HepG2 (cell line): ENCODE measurements at regions not wholly inside any gene's neighbourhood (a gene's known extent, or its start where the extent isn't known, plus 50 kb on each side); places are given as distances from the start of the nearest gene placed in this dataset.

ENCODE experiments used
- ATAC-seq: fragments of 200-7000 bp; cut with Tn5 transposase; 3 replicates; pipeline ENCODE4 v1.9.1; 2020; ENCODE audit warnings: mild to moderate bottlenecking, moderate library complexity
- BruUV-seq: library from RNA; stranded (reverse); fragments of 400-500 nt; replicated peaks from 2 replicates; lab custom pipeline; 2021; lab: Mats Ljungman, UMichigan
- CTCF ChIA-PET: fragments of 300-600 bp; formaldehyde crosslinking; extraction: SDS; loops from one replicate; lab custom pipeline; 2021; ENCODE audit warnings: low total read pairs, inconsistent platforms, low intra/inter-chr PET ratio; lab: Yijun Ruan, JAX
- POLR2A ChIA-PET: fragments of 350-600 bp; sonication (Branson Sonifier 250); formaldehyde crosslinking; loops from one replicate; lab custom pipeline; 2020; ENCODE audit warnings: antibody characterized with exemption, inconsistent platforms; lab: Yijun Ruan, JAX
- DNase-seq: peaks from one replicate; pipeline ENCODE4 v3.0.0-alpha.2; 2015; ENCODE audit warnings: low spot score
- FAIRE-seq: peaks from 3 replicates; lab custom pipeline; 2011; peaks lifted over from hg19 to GRCh38; lab: Jason Lieb, UNC
- H2AFZ ChIP-seq: one replicate; pipeline ENCODE4 v1.6.1; 2011; ENCODE audit warnings: low read length, inconsistent platforms
- H3K27ac ChIP-seq: fragments of 300-600 bp; 3 replicates; pipeline ENCODE4 v1.8.0; 2011; ENCODE audit warnings: mixed run types, mild to moderate bottlenecking, mixed read lengths, low read length, inconsistent platforms; ENCODE audit not compliant: insufficient read depth; ENCODE audit errors: extremely low read length
- H3K27me3 ChIP-seq, 2 experiments: fragments of 200-600 bp in 1 of 2; 2 replicates in 1 of 2; 3 replicates in 1 of 2; pipeline versions ENCODE4 v1.6.0 to v1.8.0; 2011; ENCODE audit warnings: low read length in 2 of 2, mild to moderate bottlenecking in 2 of 2, moderate library complexity in 2 of 2, inconsistent platforms in 1 of 2; ENCODE audit not compliant: insufficient read depth in 2 of 2, control insufficient read depth in 1 of 2
- H3K36me3 ChIP-seq, 2 experiments: fragments of 200-600 bp in 1 of 2; replicated peaks in 1 of 2; 2 replicates in 1 of 2; 3 replicates in 1 of 2; pipeline versions ENCODE4 v1.5.1 to v1.8.0; 2011; ENCODE audit warnings: low read length in 2 of 2, inconsistent platforms in 1 of 2; ENCODE audit not compliant: insufficient read depth in 2 of 2, control insufficient read depth in 1 of 2
- H3K4me1 ChIP-seq: 2 replicates; pipeline ENCODE4 v1.5.1; 2012; ENCODE audit warnings: low read length, inconsistent platforms; ENCODE audit not compliant: insufficient read depth
- H3K4me2 ChIP-seq: 2 replicates; pipeline ENCODE4 v1.6.0; 2011; ENCODE audit warnings: low read depth, low read length, inconsistent platforms
- H3K4me3 ChIP-seq, 3 experiments: fragments of 200-600 bp in 1 of 3; sonication (generic), shearing (Covaris generic) in 1 of 3; replicated peaks in 1 of 3; 2 replicates each; pipeline ENCODE4 v1.5.1; 2011 to 2016; ENCODE audit warnings: low read length in 3 of 3, inconsistent platforms in 2 of 3, low read depth in 2 of 3, mild to moderate bottlenecking in 2 of 3, control low read depth in 1 of 3, mixed read lengths in 1 of 3; ENCODE audit not compliant: insufficient read depth in 1 of 3
- H3K79me2 ChIP-seq: one replicate; pipeline ENCODE4 v1.6.1; 2011; ENCODE audit warnings: low read length, inconsistent platforms; ENCODE audit not compliant: insufficient read depth
- H3K9ac ChIP-seq: 2 replicates; pipeline ENCODE4 v1.6.0; 2011; ENCODE audit warnings: mild to moderate bottlenecking, low read depth, low read length, inconsistent platforms; ENCODE audit not compliant: insufficient read depth
- H3K9me3 ChIP-seq: 2 replicates; pipeline ENCODE4 v1.5.1; 2012; ENCODE audit warnings: mild to moderate bottlenecking, low read length
- H4K20me1 ChIP-seq: 2 replicates; pipeline ENCODE4 v1.6.0; 2011; ENCODE audit warnings: inconsistent platforms, mild to moderate bottlenecking, low read length, moderate library complexity; ENCODE audit not compliant: insufficient read depth
- CHD4 ChIP-seq: fragments of 200-600 bp; sonication (generic); IDR thresholded peaks from 2 replicates; pipeline ENCODE4 v1.7.0; 2017; ENCODE audit warnings: mild to moderate bottlenecking, low read length, borderline replicate concordance
- FOXK2 ChIP-seq: fragments of 450-650 bp; IDR thresholded peaks from 2 replicates; pipeline ENCODE4 v1.6.1; 2016
- GZF1 ChIP-seq: sonication (generic); formaldehyde crosslinking; IDR thresholded peaks from 2 replicates; pipeline ENCODE4 v1.5.1; 2020; ENCODE audit warnings: mild to moderate bottlenecking, missing genetic modification reagents
- HOXA3 ChIP-seq: sonication (generic); formaldehyde crosslinking; IDR thresholded peaks from 2 replicates; pipeline ENCODE4 v1.5.0; 2020; ENCODE audit warnings: missing genetic modification reagents
- KDM1A ChIP-seq: IDR thresholded peaks from 2 replicates; pipeline ENCODE4 v1.6.1; 2016; ENCODE audit warnings: missing compliant biosample characterization
- MIER3 ChIP-seq: IDR thresholded peaks from 2 replicates; pipeline ENCODE4 v1.6.1; 2016; ENCODE audit warnings: missing compliant biosample characterization, borderline replicate concordance
- SMAD9 ChIP-seq: sonication (generic); formaldehyde crosslinking; IDR thresholded peaks from 2 replicates; pipeline ENCODE4 v1.5.1; 2020; ENCODE audit warnings: mild to moderate bottlenecking, missing genetic modification reagents
- TERF1 ChIP-seq: sonication (generic); formaldehyde crosslinking; IDR thresholded peaks from 2 replicates; pipeline ENCODE4 v1.8.0; 2022; ENCODE audit warnings: mild to moderate bottlenecking, missing genetic modification reagents, moderate library complexity
- ZBTB10 ChIP-seq: sonication (generic); formaldehyde crosslinking; IDR thresholded peaks from 2 replicates; pipeline ENCODE4 v1.4.0; 2020; ENCODE audit warnings: missing genetic modification reagents, borderline replicate concordance
- ZNF136 ChIP-seq: sonication (generic); formaldehyde crosslinking; IDR thresholded peaks from 2 replicates; pipeline ENCODE4 v1.8.1; 2022; ENCODE audit warnings: low read depth, mild to moderate bottlenecking, moderate library complexity, missing genetic modification reagents
- WGBS: methylation state at CpG from one replicate; pipeline ENCODE4 v1.1.6; 2017; ENCODE audit warnings: low lambda C conversion rate; 5-methylcytosine and 5-hydroxymethylcytosine counted together
- in situ Hi-C: cut with HindIII; loops from 2 replicates; pipeline ENCODE4 v1.10.0; 2017; ENCODE audit warnings: low pct_unique_long_range_greater_than_20kb; ENCODE audit not compliant: extremely low pct_ligation_motif_present
- intact Hi-C: fragments of 100-400 bp; cut with micrococcal nuclease; formaldehyde crosslinking; loops from one replicate; pipeline ENCODE4 v1.10.0; 2022; ENCODE audit not compliant: unreplicated experiment

- TF ChIP-seq ZBTB10 (CRISPR knock-in tag) (no peak), TERF1 (CRISPR knock-in tag) (no peak)
Measured at GRCh38 chr4:123784626-123785025, 388.0 kb downstream of the SPRY1 start (continued).

- in situ Hi-C loops, result no loop called here
- no peaks in the 10 kb centered on the region for H4K20me1 ChIP-seq
- ATAC-seq (no peak), DNase-seq (no peak), FAIRE-seq (no peak)
- ChIA-PET CTCF (no interaction called here), POLR2A (no interaction called here)
- H3K27ac ChIP-seq, result no peak overlapping the region
- H3K4me2 ChIP-seq, result no peak overlapping the region
- no peaks in the 10 kb centered on the region for H3K4me1 ChIP-seq
- no peak for TF ChIP-seq FOXK2
- TF ChIP-seq KDM1A (CRISPR knock-in tag), result no peak
- no peak for TF ChIP-seq ZNF136 (CRISPR knock-in tag)
- TF ChIP-seq MIER3 (CRISPR knock-in tag), result no peak
- TF ChIP-seq GZF1 (CRISPR knock-in tag), result no peak
- no peak for TF ChIP-seq HOXA3
- TF ChIP-seq SMAD9 (CRISPR knock-in tag), result no peak
- no peak for TF ChIP-seq CHD4
- 62% methylated on average over 2 of the region's 3 CpGs for whole genome bisulfite sequencing
- H2AFZ ChIP-seq, result no peak overlapping the region
- no peaks in the 10 kb centered on the region for H3K79me2 ChIP-seq
- H3K27me3 ChIP-seq, result no peaks in the 10 kb centered on the region; a peak in 1 of 5 replicates
- no peaks in the 10 kb centered on the region for H3K36me3 ChIP-seq
- no peak overlapping the region for H3K9ac ChIP-seq
- no TSS peak for BruUV-seq
- H3K4me3 ChIP-seq, result no peak overlapping the region
- no peaks in the 10 kb centered on the region for H3K9me3 ChIP-seq
- intact Hi-C loops, result no loop called here
Measured at GRCh38 chr4:123785538-123785937, 388.9 kb downstream of the SPRY1 start.
